Thyroid gland (tissue), 4 donors: ENCODE measurements at regions not wholly inside any gene's neighbourhood (a gene's known extent, or its start where the extent isn't known, plus 50 kb on each side); places are given as distances from the start of the nearest gene placed in this dataset.
A peak's percentile ranks its signal among the peaks of the same experiment; 100 is the strongest.

Experiments
- CTCF ChIP-seq, 6 experiments: fragments of 200-600 bp in 3 of 6; fragments of 450-650 bp in 3 of 6; sonication (generic) in 3 of 6; IDR thresholded peaks; one replicate each; pipeline ENCODE4 v1.5.1; 2016 to 2019; ENCODE audit warnings: antibody characterized with exemption in 6 of 6, mild to moderate bottlenecking in 2 of 6, inconsistent platforms in 1 of 6, moderate library complexity in 1 of 6
- POLR2A ChIP-seq, 2 donors: fragments of 450-650 bp; IDR thresholded peaks; one replicate each; pipeline ENCODE4 v1.6.1; 2017; ENCODE audit warnings: antibody characterized with exemption in 2 of 2, mild to moderate bottlenecking in 2 of 2, moderate library complexity in 1 of 2

- TF ChIP-seq POLR2A (IDR thresholded peaks at IDR 0.05) (no peak), CTCF (IDR thresholded peaks at IDR 0.05) (peak in 3 of 6 experiments; percentile 24 to 49 (median 32))
Measured at GRCh38 chr5:102554728-102555127, 55.9 kb upstream of the SLCO6A1 start.
